Osteocyte (in vitro differentiated cells): ENCODE measurements at regions not wholly inside any gene's neighbourhood (a gene's known extent, or its start where the extent isn't known, plus 50 kb on each side); places are given as distances from the start of the nearest gene placed in this dataset.

Experiments
- DNase-seq: peaks from one replicate; pipeline ENCODE4 v3.0.0; 2021; ENCODE audit warnings: mixed read lengths; ENCODE audit not compliant: unreplicated experiment; ENCODE audit errors: extremely low spot score
- H3K27ac Mint-ChIP-seq: one replicate; pipeline ENCODE4 v1.8.0; 2021; ENCODE audit warnings: mild to moderate bottlenecking, mixed read lengths; ENCODE audit not compliant: unreplicated experiment
- H3K27me3 Mint-ChIP-seq: one replicate; pipeline ENCODE4 v1.8.0; 2021; ENCODE audit warnings: mixed read lengths; ENCODE audit not compliant: unreplicated experiment
- H3K36me3 Mint-ChIP-seq: one replicate; pipeline ENCODE4 v1.8.0; 2021; ENCODE audit warnings: mixed read lengths; ENCODE audit not compliant: unreplicated experiment
- H3K4me1 Mint-ChIP-seq: one replicate; pipeline ENCODE4 v1.8.0; 2021; ENCODE audit warnings: mixed read lengths; ENCODE audit not compliant: unreplicated experiment
- H3K4me3 Mint-ChIP-seq: one replicate; pipeline ENCODE4 v1.8.0; 2021; ENCODE audit warnings: mild to moderate bottlenecking, moderate library complexity, mixed read lengths; ENCODE audit not compliant: unreplicated experiment
- H3K9me3 Mint-ChIP-seq: one replicate; pipeline ENCODE4 v1.8.0; 2021; ENCODE audit warnings: mixed read lengths; ENCODE audit not compliant: unreplicated experiment
- CTCF ChIP-seq: fragments of 200-600 bp; sonication (generic); IDR thresholded peaks from 2 replicates; pipeline ENCODE4 v1.5.0; 2021; ENCODE audit warnings: antibody characterized with exemption, mild to moderate bottlenecking, moderate library complexity

GRCh38 chr18:47574966-47575365 lies 323.5 kb upstream of the SKOR2 start:
- no peak overlapping the region for H3K4me3 Mint-ChIP-seq
- no peaks in the 10 kb centered on the region for H3K9me3 Mint-ChIP-seq
- no peak overlapping the region for H3K27ac Mint-ChIP-seq

GRCh38 chr18:47571957-47572356 lies 320.5 kb upstream of the SKOR2 start:
- no peak for TF ChIP-seq CTCF
- Mint-ChIP-seq H3K4me3 (no peak overlapping the region), H3K36me3 (no peaks in the 10 kb centered on the region), H3K4me1 (no peaks in the 10 kb centered on the region), H3K27me3 (no peaks in the 10 kb centered on the region), H3K9me3 (no peaks in the 10 kb centered on the region), H3K27ac (no peak overlapping the region)
- no peak for DNase-seq

More at GRCh38 chr18:47574966-47575365, 323.5 kb upstream of the SKOR2 start:
- no peaks in the 10 kb centered on the region for H3K4me1 Mint-ChIP-seq
- TF ChIP-seq CTCF, result no peak
- H3K36me3 Mint-ChIP-seq, result no peaks in the 10 kb centered on the region
- DNase-seq, result no peak
- no peaks in the 10 kb centered on the region for H3K27me3 Mint-ChIP-seq

- no peak for TF ChIP-seq CTCF
- Mint-ChIP-seq H3K9me3 (no peaks in the 10 kb centered on the region), H3K4me1 (no peaks in the 10 kb centered on the region), H3K27ac (no peak overlapping the region), H3K27me3 (peaks cover 2% of the 10 kb centered on the region), H3K36me3 (no peaks in the 10 kb centered on the region), H3K4me3 (no peak overlapping the region)
- no peak for DNase-seq
Measured at GRCh38 chr18:47566809-47567208, 315.3 kb upstream of the SKOR2 start.

- Mint-ChIP-seq H3K36me3 (no peaks in the 10 kb centered on the region), H3K27me3 (peaks cover 9% of the 10 kb centered on the region), H3K4me1 (no peaks in the 10 kb centered on the region), H3K27ac (no peak overlapping the region), H3K4me3 (no peak overlapping the region), H3K9me3 (no peaks in the 10 kb centered on the region)
- DNase-seq, result no peak
- no peak for TF ChIP-seq CTCF
Measured at GRCh38 chr18:47560723-47561715, 309.6 kb upstream of the SKOR2 start.

- Mint-ChIP-seq H3K4me1 (no peaks in the 10 kb centered on the region), H3K9me3 (no peaks in the 10 kb centered on the region), H3K36me3 (no peaks in the 10 kb centered on the region), H3K4me3 (no peak overlapping the region), H3K27me3 (peaks cover 9% of the 10 kb centered on the region), H3K27ac (no peak overlapping the region)
- TF ChIP-seq CTCF, result no peak
- peak; percentile 51 for DNase-seq
Measured at GRCh38 chr18:47558110-47558750, 306.8 kb upstream of the SKOR2 start.
